Prostate gland (tissue), 2 donors: ENCODE measurements at regions not wholly inside any gene's neighbourhood (a gene's known extent, or its start where the extent isn't known, plus 50 kb on each side); places are given as distances from the start of the nearest gene placed in this dataset.

ENCODE experiments used
- DNase-seq: peaks from one replicate; pipeline ENCODE4 v3.0.0-alpha.2; 2019; ENCODE audit warnings: low spot score
- H3K27ac ChIP-seq, 2 donors: fragments of 200-600 bp; sonication (generic); 2 replicates each; pipeline ENCODE4 v1.5.1; 2017 to 2019
- H3K27me3 ChIP-seq: fragments of 200-600 bp; sonication (generic); replicated peaks from 2 replicates; pipeline ENCODE4 v1.5.1; 2019; ENCODE audit not compliant: insufficient read depth
- H3K36me3 ChIP-seq, 2 donors: fragments of 200-600 bp; sonication (generic); 1 replicate in 1 of 2; 2 replicates in 1 of 2; pipeline versions ENCODE4 v1.5.1 to v1.8.1; 2017 to 2019
- H3K4me1 ChIP-seq: fragments of 200-600 bp; sonication (generic); replicated peaks from 2 replicates; pipeline ENCODE4 v1.5.1; 2019
- H3K4me3 ChIP-seq, 2 donors: fragments of 200-600 bp; sonication (generic); 2 replicates each; pipeline ENCODE4 v1.5.1; 2017 to 2019
- H3K9me3 ChIP-seq: fragments of 200-600 bp; sonication (generic); 2 replicates; pipeline ENCODE4 v1.5.1; 2017
- CTCF ChIP-seq, 4 experiments: fragments of 200-600 bp in 2 of 4; fragments of 450-650 bp in 2 of 4; sonication (generic) in 2 of 4; IDR thresholded peaks; 1 replicate in 3 of 4; 2 replicates in 1 of 4; pipeline ENCODE4 v1.5.1; 2016 to 2019; ENCODE audit warnings: antibody characterized with exemption in 4 of 4, mild to moderate bottlenecking in 2 of 4, moderate library complexity in 2 of 4
- POLR2A ChIP-seq: fragments of 450-650 bp; IDR thresholded peaks from one replicate; pipeline ENCODE4 v1.6.1; 2016; ENCODE audit warnings: antibody characterized with exemption, mild to moderate bottlenecking
- POLR2AphosphoS5 ChIP-seq: sonication (generic); formaldehyde crosslinking; IDR thresholded peaks from one replicate; pipeline ENCODE4 v1.6.1; 2017; ENCODE audit warnings: antibody characterized with exemption
- WGBS: methylation state at CpG from one replicate; pipeline ENCODE4 v1.1.5; 2018; 5-methylcytosine and 5-hydroxymethylcytosine counted together
- intact Hi-C: fragments of 100-400 bp; cut with DNase I; formaldehyde crosslinking; loops from one replicate; pipeline ENCODE4 v1.14.2; 2022

GRCh38 chr9:80928697-80929096 is 760.6 kb downstream of the TLE1 start:
- DNase-seq: no peak
- H3K36me3 ChIP-seq: no peaks in the 10 kb centered on the region
- no peaks in the 10 kb centered on the region for H3K4me1 ChIP-seq
- H3K4me3 ChIP-seq: no peak overlapping the region
- TF ChIP-seq POLR2AphosphoS5: no peak
- intact Hi-C loops: no loop called here
- H3K9me3 ChIP-seq: no peaks in the 10 kb centered on the region
- no peak overlapping the region for H3K27ac ChIP-seq
- H3K27me3 ChIP-seq: no peaks in the 10 kb centered on the region

GRCh38 chr9:80926611-80927010 is 762.7 kb downstream of the TLE1 start:
- TF ChIP-seq CTCF (IDR thresholded peaks at IDR 0.05) (no peak), POLR2A (no peak), POLR2AphosphoS5 (no peak)
- DNase-seq: no peak
- Histone ChIP-seq H3K9me3 (no peaks in the 10 kb centered on the region), H3K36me3 (no peaks in the 10 kb centered on the region), H3K27ac (no peak overlapping the region), H3K4me3 (no peak overlapping the region), H3K4me1 (no peaks in the 10 kb centered on the region), H3K27me3 (no peaks in the 10 kb centered on the region)
- intact Hi-C loops: no loop called here
- 75% methylated on average over 3 of the region's 3 CpGs for WGBS

GRCh38 chr9:80922544-80922943 is 766.8 kb downstream of the TLE1 start:
- intact Hi-C loops: no loop called here
- Histone ChIP-seq H3K27ac (no peak overlapping the region), H3K4me3 (no peak overlapping the region), H3K36me3 (no peaks in the 10 kb centered on the region), H3K4me1 (no peaks in the 10 kb centered on the region), H3K27me3 (no peaks in the 10 kb centered on the region), H3K9me3 (no peaks in the 10 kb centered on the region)
- TF ChIP-seq CTCF (IDR thresholded peaks at IDR 0.05) (no peak), POLR2AphosphoS5 (no peak), POLR2A (no peak)
- WGBS: 76% methylated on average over 3 of the region's 3 CpGs
- DNase-seq: no peak

- no peak overlapping the region for H3K4me3 ChIP-seq
- no peaks in the 10 kb centered on the region for H3K9me3 ChIP-seq
- intact Hi-C loops: no loop called here
- no peak overlapping the region for H3K27ac ChIP-seq
- no peaks in the 10 kb centered on the region for H3K4me1 ChIP-seq
- no peak for TF ChIP-seq POLR2A
- no peak for TF ChIP-seq CTCF (IDR thresholded peaks at IDR 0.05)
- no peak for DNase-seq
- no peaks in the 10 kb centered on the region for H3K36me3 ChIP-seq
- WGBS: 93% methylated on average over 10 of the region's 10 CpGs
- no peaks in the 10 kb centered on the region for H3K27me3 ChIP-seq
These were observed 782.6 kb downstream of the TLE1 start for GRCh38 chr9:80906728-80907127.

GRCh38 chr9:80899208-80899607 is 790.1 kb downstream of the TLE1 start:
- no peaks in the 10 kb centered on the region for H3K27me3 ChIP-seq
- intact Hi-C loops: no loop called here
- H3K27ac ChIP-seq: no peak overlapping the region
- H3K4me3 ChIP-seq: no peak overlapping the region
- H3K36me3 ChIP-seq: no peaks in the 10 kb centered on the region
- TF ChIP-seq POLR2AphosphoS5 (no peak), CTCF (IDR thresholded peaks at IDR 0.05) (no peak), POLR2A (no peak)
- no peaks in the 10 kb centered on the region for H3K9me3 ChIP-seq
- no peak for DNase-seq
- H3K4me1 ChIP-seq: no peaks in the 10 kb centered on the region
